Neural crest cell (in vitro differentiated cells): ENCODE measurements at regions not wholly inside any gene's neighbourhood (a gene's known extent, or its start where the extent isn't known, plus 50 kb on each side); places are given as distances from the start of the nearest gene placed in this dataset.
A peak's percentile ranks its signal among the peaks of the same experiment; 100 is the strongest.

Experiments
- DNase-seq: peaks from one replicate; pipeline ENCODE4 v3.0.0; 2021; ENCODE audit warnings: low read depth, mixed read lengths, low spot score
- H3K27ac Mint-ChIP-seq: one replicate; pipeline ENCODE4 v1.8.0; 2021; ENCODE audit warnings: mild to moderate bottlenecking, mixed read lengths; ENCODE audit not compliant: unreplicated experiment
- H3K27me3 Mint-ChIP-seq: 2 replicates; pipeline ENCODE4 v1.8.0; 2021; ENCODE audit warnings: low read depth, mild to moderate bottlenecking, mixed read lengths
- H3K36me3 Mint-ChIP-seq: 2 replicates; pipeline ENCODE4 v1.8.0; 2021; ENCODE audit warnings: low read depth, mild to moderate bottlenecking, mixed read lengths
- H3K4me1 Mint-ChIP-seq: 2 replicates; pipeline ENCODE4 v1.8.0; 2021; ENCODE audit warnings: mixed read lengths
- H3K4me3 Mint-ChIP-seq: one replicate; pipeline ENCODE4 v1.8.0; 2021; ENCODE audit warnings: mild to moderate bottlenecking, mixed read lengths
- H3K9me3 Mint-ChIP-seq: 2 replicates; pipeline ENCODE4 v1.8.0; 2021; ENCODE audit warnings: mixed read lengths
- TF ChIP-seq, protein P1 (sequence below): fragments of 200-600 bp; sonication (generic); conservative IDR thresholded peaks from 2 replicates; pipeline ENCODE4 v1.5.0; 2021; ENCODE audit warnings: antibody characterized with exemption, mild to moderate bottlenecking

DNA sequence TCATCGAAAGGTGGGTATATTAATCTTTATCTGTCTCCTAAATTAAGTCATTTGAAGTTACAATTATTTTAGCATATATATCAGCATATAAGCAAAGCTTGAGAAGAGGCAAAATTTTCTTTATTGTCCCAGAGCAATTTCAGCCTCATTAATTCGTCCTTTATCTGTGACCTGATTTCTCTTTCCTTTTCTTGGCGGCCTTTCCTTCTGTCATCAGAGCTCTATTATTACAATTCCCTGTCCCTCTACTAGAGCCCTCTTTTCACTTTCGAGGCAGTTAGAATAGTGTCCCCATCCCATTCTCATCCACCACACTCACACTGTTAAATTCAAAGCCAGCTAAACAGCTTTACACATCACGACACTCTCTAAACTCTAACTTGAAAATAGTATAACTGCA lies 1293.2 kb upstream of the FAM98A start:
- no peaks in the 10 kb centered on the region for H3K9me3 Mint-ChIP-seq

DNA sequence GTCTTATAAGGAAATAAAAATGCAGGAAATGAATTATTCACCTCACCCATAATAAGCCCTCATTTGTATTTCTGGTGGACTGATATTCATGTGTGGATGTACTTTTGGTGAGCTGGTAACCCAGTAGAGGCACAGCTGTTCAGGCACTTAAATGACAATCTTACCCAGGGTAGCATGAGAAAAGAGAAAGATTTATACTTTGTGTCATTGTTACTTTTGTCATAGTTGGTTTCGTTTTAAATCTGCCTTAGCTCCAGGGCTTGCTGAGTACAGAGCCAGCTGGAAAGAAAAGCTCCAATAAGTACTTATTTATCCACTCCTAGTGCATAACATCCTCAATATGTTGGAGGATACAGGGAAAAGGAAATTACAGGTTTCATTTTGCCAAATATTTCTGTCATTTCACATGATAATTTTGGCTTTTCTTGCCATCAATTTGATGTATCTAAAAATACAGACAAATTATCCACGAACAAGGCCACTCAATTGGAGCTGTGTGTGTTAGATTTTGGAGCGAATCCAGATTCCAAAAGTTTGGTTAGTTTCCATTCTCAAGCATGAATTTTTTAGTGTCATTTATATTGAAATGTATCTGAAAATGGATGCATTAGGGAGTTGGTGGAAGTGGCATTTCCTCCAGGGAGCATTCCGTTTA lies 1276.1 kb upstream of the FAM98A start:
- H3K4me1 Mint-ChIP-seq, result no peaks in the 10 kb centered on the region
- no peak overlapping the region for H3K27ac Mint-ChIP-seq
- no peak overlapping the region for H3K4me3 Mint-ChIP-seq
- H3K27me3 Mint-ChIP-seq, result no peaks in the 10 kb centered on the region
- no peaks in the 10 kb centered on the region for H3K36me3 Mint-ChIP-seq
- DNase-seq, result no peak
- TF ChIP-seq, protein P1, sequence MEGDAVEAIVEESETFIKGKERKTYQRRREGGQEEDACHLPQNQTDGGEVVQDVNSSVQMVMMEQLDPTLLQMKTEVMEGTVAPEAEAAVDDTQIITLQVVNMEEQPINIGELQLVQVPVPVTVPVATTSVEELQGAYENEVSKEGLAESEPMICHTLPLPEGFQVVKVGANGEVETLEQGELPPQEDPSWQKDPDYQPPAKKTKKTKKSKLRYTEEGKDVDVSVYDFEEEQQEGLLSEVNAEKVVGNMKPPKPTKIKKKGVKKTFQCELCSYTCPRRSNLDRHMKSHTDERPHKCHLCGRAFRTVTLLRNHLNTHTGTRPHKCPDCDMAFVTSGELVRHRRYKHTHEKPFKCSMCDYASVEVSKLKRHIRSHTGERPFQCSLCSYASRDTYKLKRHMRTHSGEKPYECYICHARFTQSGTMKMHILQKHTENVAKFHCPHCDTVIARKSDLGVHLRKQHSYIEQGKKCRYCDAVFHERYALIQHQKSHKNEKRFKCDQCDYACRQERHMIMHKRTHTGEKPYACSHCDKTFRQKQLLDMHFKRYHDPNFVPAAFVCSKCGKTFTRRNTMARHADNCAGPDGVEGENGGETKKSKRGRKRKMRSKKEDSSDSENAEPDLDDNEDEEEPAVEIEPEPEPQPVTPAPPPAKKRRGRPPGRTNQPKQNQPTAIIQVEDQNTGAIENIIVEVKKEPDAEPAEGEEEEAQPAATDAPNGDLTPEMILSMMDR, result no peak
- H3K9me3 Mint-ChIP-seq, result no peaks in the 10 kb centered on the region

More for the DNA sequence above, 1293.2 kb upstream of the FAM98A start:
- no peaks in the 10 kb centered on the region for H3K36me3 Mint-ChIP-seq
- no peaks in the 10 kb centered on the region for H3K4me1 Mint-ChIP-seq
- TF ChIP-seq, protein P1, result no peak
- H3K27me3 Mint-ChIP-seq, result no peaks in the 10 kb centered on the region
- peak overlapping the region; percentile 61 for H3K27ac Mint-ChIP-seq
- DNase-seq, result no peak
- no peak overlapping the region for H3K4me3 Mint-ChIP-seq

DNA sequence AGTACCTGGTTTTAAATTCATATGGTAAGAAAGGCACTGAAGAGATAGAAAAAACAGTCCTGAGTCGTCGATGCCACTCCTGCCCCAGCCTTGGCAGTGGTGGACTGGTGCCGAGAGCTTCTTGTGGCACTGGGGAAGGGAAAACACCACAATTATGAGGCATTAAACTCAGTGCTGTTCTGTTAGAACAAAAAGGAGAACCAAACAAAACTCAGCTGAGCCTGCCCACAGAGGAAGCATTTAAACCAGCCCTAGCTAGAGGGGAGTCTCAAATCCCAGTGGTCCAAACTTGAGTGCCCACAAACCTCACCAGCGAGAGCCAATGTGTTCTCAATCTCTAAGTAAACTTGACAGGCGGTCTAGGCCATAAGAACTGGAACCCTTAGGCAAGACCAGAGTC lies 1254.5 kb upstream of the FAM98A start:
- TF ChIP-seq, protein P1, result no peak
- H3K27ac Mint-ChIP-seq, result no peak overlapping the region
- H3K4me1 Mint-ChIP-seq, result no peaks in the 10 kb centered on the region
- H3K27me3 Mint-ChIP-seq, result no peaks in the 10 kb centered on the region
- no peak overlapping the region for H3K4me3 Mint-ChIP-seq
- peaks cover 8% of the 10 kb centered on the region for H3K9me3 Mint-ChIP-seq
- DNase-seq, result no peak
- H3K36me3 Mint-ChIP-seq, result no peaks in the 10 kb centered on the region

DNA sequence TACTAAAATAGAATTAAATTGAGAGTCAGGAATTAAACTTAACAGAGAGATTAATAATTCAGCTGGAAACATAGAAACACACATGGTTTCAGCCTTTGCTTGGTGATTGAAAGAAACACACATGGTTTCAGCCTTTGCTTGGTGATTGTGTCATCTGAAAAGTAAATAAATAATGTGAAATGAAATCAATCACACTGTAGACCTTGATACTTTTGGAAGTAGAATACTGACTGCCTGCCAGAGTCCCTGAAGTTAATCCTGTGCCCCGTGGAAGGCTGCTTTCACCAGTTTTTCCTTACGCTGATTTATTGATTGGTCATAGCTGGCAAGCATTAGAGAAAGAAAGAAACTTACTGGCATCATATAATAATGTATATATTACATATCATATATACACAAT lies 1252.7 kb upstream of the FAM98A start:
- no peaks in the 10 kb centered on the region for H3K36me3 Mint-ChIP-seq
- H3K27me3 Mint-ChIP-seq, result no peaks in the 10 kb centered on the region
- H3K4me1 Mint-ChIP-seq, result no peaks in the 10 kb centered on the region
- DNase-seq, result no peak
- no peak overlapping the region for H3K4me3 Mint-ChIP-seq
- H3K27ac Mint-ChIP-seq, result no peak overlapping the region
- peaks cover 8% of the 10 kb centered on the region for H3K9me3 Mint-ChIP-seq
- TF ChIP-seq, protein P1, result no peak

DNA sequence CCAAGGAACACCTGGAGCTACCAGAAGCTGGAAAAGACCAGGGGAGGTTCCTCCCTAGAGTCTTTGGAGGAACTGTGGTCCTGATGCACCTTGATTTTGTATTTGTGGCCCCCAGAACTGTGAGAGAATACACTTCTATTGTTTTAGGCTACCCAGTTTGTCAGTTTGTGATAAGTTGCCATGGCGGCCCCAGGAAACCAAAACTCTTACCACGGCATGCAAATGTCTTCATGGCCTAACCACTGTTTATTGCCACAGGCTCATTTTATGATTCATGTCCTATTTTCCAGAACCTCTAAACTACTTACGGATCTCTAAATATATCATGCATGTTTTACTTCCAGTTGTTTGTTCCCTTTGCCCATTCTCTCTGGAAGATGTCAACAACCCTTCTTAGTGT lies 1250.7 kb upstream of the FAM98A start:
- Mint-ChIP-seq H3K36me3 (no peaks in the 10 kb centered on the region), H3K4me3 (no peak overlapping the region), H3K27ac (no peak overlapping the region), H3K9me3 (peaks cover 2% of the 10 kb centered on the region), H3K27me3 (no peaks in the 10 kb centered on the region), H3K4me1 (no peaks in the 10 kb centered on the region)
- DNase-seq, result no peak
- TF ChIP-seq, protein P1, result no peak
